ENCODE measurements at regions not wholly inside any gene's neighbourhood (a gene's known extent, or its start where the extent isn't known, plus 50 kb on each side); places are given as distances from the start of the nearest gene placed in this dataset.

GRCh38 chr5:167064198-167064776, 1227.2 kb upstream of the WWC1 start (continued):
- TF ChIP-seq ZBTB40 (IDR thresholded peaks at IDR 0.05) (no peak), ZBTB40 (CRISPR knock-in tag; IDR thresholded peaks at IDR 0.05) (no peak)

- Histone ChIP-seq H3K27ac (ENCODE audit: extremely low read length, insufficient read depth, low read length) (no peak overlapping the region), H3K36me3 (replicated peaks in 1 of 2; ENCODE audit: control insufficient read depth in 1 of 2, insufficient read depth in 2 of 2, low read length in 2 of 2) (no peaks in the 10 kb centered on the region), H3K9ac (ENCODE audit: insufficient read depth, low read depth, low read length) (no peak overlapping the region), H3K27me3 (ENCODE audit: control insufficient read depth in 1 of 2, insufficient read depth in 2 of 2, low read length in 2 of 2) (no peaks in the 10 kb centered on the region), H4K20me1 (ENCODE audit: insufficient read depth, low read length) (no peaks in the 10 kb centered on the region), H3K4me3 (replicated peaks in 1 of 3; ENCODE audit: insufficient read depth in 1 of 3, low read depth in 2 of 3, low read length in 3 of 3) (no peak overlapping the region), H2AFZ (ENCODE audit: low read length) (no peak overlapping the region), H3K4me1 (ENCODE audit: insufficient read depth, low read length) (no peaks in the 10 kb centered on the region), H3K9me3 (ENCODE audit: low read length) (no peaks in the 10 kb centered on the region), H3K4me2 (ENCODE audit: low read depth, low read length) (no peak overlapping the region), H3K79me2 (ENCODE audit: insufficient read depth, low read length) (no peaks in the 10 kb centered on the region)
- FAIRE-seq (no peak), DNase-seq (ENCODE audit: low spot score) (no peak), ATAC-seq (no peak)
- no TSS peak for BruUV-seq (replicated peaks)
- CTCF ChIA-PET (ENCODE audit: low intra/inter-chr PET ratio, low total read pairs), result no interaction called here
- POLR2A ChIA-PET, result no interaction called here
- 27% methylated on average over 3 of the region's 3 CpGs for WGBS (ENCODE audit: low lambda C conversion rate)
- in situ Hi-C loops (cut with HindIII; ENCODE audit: extremely low pct_ligation_motif_present, low pct_unique_long_range_greater_than_20kb), result no loop called here
- intact Hi-C loops (cut with micrococcal nuclease; ENCODE audit: unreplicated experiment), result no loop called here
- no peak for TF ChIP-seq ZUFSP (CRISPR knock-in tag; IDR thresholded peaks at IDR 0.05; ENCODE audit: borderline replicate concordance)
- TF ChIP-seq HDAC1 (CRISPR knock-in tag; IDR thresholded peaks at IDR 0.05), result no peak
- TF ChIP-seq ZNF484 (CRISPR knock-in tag; IDR thresholded peaks at IDR 0.05; ENCODE audit: borderline replicate concordance, low read depth), result no peak
- TF ChIP-seq HOXA3 (CRISPR knock-in tag; IDR thresholded peaks at IDR 0.05), result no peak
- TF ChIP-seq ISX (CRISPR knock-in tag; conservative IDR thresholded peaks at IDR 0.05), result no peak
- TF ChIP-seq NR2C2 (CRISPR knock-in tag; IDR thresholded peaks at IDR 0.05; ENCODE audit: borderline replicate concordance), result no peak
- no peak for TF ChIP-seq TFAP4 (IDR thresholded peaks at IDR 0.05; ENCODE audit: borderline replicate concordance, low read depth)
- no peak for TF ChIP-seq CHD2 (IDR thresholded peaks at IDR 0.05; ENCODE audit: low read depth, low read length)
- no peak for TF ChIP-seq SOX6 (IDR thresholded peaks at IDR 0.05)
- TF ChIP-seq SOX6 (CRISPR knock-in tag; IDR thresholded peaks at IDR 0.05), result no peak
- TF ChIP-seq AGO1 (IDR thresholded peaks at IDR 0.05; ENCODE audit: low read depth, low read length, poor library complexity, severe bottlenecking), result no peak
Observed at GRCh38 chr5:167065794-167066193, 1225.7 kb upstream of the WWC1 start.
